MM.1S (cell line): ENCODE measurements at regions not wholly inside any gene's neighbourhood (a gene's known extent, or its start where the extent isn't known, plus 50 kb on each side); places are given as distances from the start of the nearest gene placed in this dataset.

Experiments
- EZH2 ChIP-seq: fragments of 300-600 bp; sonication (generic); optimal IDR thresholded peaks from 2 replicates; pipeline ENCODE3; 2017; ENCODE audit warnings: low read depth, mild to moderate bottlenecking, antibody characterized with exemption, low read length, mixed read lengths
- EZH2phosphoT487 ChIP-seq: fragments of 300-600 bp; sonication (generic); IDR thresholded peaks from 2 replicates; pipeline ENCODE4 v1.6.1; 2018; ENCODE audit warnings: antibody characterized with exemption, low read length
- TF ChIP-seq, protein P1 (sequence below): fragments of 300-600 bp; sonication (generic); IDR thresholded peaks from 2 replicates; pipeline ENCODE4 v1.5.1; 2016; ENCODE audit warnings: antibody characterized with exemption, low read length, mixed read lengths

DNA sequence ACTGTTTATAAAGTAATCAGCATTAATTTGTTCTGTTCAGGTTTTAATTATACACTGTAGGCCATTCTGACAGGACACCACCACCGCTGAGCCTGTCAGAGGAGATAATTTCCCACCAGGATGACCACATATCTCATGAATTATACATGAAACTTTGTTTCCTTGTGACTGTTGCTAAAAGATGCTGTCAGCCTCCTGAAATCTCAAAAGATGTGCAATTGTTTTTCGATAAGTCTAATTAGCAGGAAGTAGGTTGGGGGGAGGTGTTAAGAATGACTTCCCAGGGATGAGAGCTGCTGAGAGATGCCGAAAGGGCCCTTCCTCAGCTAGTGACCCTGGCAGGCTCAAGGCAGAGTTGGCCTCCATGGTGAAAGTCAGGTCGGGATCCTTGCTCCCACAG lies 485.4 kb downstream of the SOX6 start:
- TF ChIP-seq EZH2: no peak
- TF ChIP-seq, protein P1, sequence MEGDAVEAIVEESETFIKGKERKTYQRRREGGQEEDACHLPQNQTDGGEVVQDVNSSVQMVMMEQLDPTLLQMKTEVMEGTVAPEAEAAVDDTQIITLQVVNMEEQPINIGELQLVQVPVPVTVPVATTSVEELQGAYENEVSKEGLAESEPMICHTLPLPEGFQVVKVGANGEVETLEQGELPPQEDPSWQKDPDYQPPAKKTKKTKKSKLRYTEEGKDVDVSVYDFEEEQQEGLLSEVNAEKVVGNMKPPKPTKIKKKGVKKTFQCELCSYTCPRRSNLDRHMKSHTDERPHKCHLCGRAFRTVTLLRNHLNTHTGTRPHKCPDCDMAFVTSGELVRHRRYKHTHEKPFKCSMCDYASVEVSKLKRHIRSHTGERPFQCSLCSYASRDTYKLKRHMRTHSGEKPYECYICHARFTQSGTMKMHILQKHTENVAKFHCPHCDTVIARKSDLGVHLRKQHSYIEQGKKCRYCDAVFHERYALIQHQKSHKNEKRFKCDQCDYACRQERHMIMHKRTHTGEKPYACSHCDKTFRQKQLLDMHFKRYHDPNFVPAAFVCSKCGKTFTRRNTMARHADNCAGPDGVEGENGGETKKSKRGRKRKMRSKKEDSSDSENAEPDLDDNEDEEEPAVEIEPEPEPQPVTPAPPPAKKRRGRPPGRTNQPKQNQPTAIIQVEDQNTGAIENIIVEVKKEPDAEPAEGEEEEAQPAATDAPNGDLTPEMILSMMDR: no peak
- no peak for TF ChIP-seq EZH2phosphoT487
